GM13977 (cell line): ENCODE measurements at regions not wholly inside any gene's neighbourhood (a gene's known extent, or its start where the extent isn't known, plus 50 kb on each side); places are given as distances from the start of the nearest gene placed in this dataset.

Source experiments
- DNase-seq: peaks from one replicate; pipeline ENCODE4 v3.0.0; 2012; ENCODE audit warnings: low spot score
- CTCF ChIP-seq: IDR thresholded peaks from 2 replicates; pipeline ENCODE4 v1.5.1; 2012; ENCODE audit warnings: mild to moderate bottlenecking, control low read depth; ENCODE audit not compliant: insufficient read depth; ENCODE audit errors: extremely low read depth, missing control alignments
- in situ Hi-C: fragments of 300-500 bp; cut with MboI; formaldehyde crosslinking; loops from one replicate; pipeline ENCODE4 v1.12.0; 2022; ENCODE audit warnings: low sequenced_read_pairs, low pct_unique_long_range_greater_than_20kb, mixed read lengths, inconsistent platforms; ENCODE audit not compliant: unreplicated experiment

DNA sequence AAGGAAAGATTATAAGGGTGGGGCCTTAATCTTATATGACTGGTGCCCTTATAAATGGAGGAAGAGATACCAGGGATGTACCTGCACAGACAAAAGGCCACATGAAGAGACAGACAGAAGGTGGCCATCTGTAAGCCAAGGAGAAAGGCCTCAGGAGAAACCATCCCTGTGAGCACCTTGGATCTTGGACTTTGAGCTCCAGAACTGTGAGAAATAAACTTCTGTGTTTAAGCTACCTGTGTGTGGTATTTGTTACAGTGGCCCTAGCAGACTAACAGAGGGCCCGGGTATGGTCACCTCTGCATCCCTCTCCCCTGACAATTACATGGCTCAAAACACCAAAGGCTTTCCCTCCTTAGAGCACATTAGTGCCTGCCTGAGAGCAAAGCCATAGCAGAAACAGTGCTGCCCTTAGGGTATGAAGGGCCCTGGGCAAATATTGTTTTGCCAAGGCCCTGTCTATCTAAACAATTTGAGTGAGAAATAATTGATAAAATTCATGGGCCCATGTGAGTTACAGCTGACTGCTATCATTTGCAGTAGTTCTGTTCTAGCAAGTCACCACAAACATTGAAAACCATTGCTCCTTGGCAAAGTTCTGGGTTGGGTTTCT is 109.3 kb upstream of the MYCN start:
- DNase-seq, result no peak
- in situ Hi-C loops, result no loop called here
- no peak for TF ChIP-seq CTCF

DNA sequence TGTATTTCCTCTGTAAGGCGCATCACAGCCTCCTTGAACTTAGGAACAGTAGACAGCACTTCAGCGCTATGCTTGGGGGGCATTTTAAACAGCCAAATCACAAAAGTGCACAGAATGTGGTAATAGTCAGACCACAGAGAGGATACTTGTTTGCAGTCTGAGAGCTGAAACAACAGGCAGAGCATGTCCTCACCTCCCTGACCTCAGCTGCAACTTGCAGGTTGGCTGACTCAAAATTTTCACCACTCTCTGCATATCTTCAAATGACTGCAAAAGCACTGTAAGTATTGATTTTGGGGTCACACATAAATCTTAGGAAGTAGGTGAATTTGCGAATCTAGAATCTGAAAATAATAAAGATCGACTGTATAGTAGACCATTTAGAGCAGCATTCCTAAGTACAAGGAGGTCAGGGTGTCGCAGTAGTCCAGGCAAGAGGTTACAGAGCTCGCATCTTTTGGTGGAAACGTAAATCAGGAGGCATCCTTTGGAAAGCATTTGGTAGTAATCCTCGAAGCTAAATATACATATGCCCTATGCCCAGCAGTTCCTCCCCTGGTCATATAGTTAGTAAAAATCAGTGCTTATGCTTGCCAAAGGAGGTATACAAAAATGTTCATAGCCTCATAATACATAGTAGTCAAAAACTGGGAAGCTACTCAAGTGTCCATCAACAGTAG is 108.2 kb upstream of the MYCN start:
- no peak for DNase-seq
- in situ Hi-C loops, result no loop called here
- TF ChIP-seq CTCF, result no peak

DNA sequence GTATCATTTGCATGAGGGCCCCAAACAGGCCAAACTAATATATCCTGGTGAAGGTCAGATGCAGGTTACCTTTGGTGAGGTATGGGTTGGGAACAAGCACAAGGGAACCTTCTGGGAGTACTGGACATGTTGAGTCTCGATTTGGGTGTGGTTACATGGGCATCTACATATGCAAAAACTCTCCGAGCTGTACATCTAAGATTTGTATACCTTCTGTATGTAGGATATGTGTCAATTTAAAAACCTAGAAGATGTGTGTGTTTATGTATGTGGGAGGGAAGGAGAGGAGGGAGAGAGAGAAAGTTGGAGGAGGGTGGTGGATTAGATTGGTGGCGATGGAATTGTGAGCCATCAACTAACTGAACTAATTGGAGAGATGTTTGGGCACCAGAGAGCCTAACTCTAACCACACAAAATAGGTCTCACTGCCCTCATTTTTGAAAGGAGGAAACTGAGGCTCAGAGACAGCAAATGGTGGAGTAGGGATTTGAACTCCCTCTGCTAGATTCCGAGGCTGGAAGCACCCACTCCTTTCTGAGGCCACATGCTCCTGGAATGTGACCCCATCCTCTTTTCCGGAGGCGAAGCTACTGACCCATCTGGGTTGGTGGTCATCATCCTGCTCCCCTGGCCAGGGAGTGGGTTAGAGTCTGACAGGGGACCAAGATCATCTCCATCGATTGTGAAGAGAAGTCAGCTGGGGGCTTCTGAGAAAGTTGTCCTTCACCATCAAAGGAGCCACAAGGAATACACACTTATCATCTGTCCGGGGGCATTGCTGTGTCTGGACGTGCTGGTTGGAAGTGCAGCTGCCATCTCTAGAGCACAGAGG is 107.3 kb upstream of the MYCN start:
- in situ Hi-C loops, result no loop called here
- DNase-seq, result no peak
- no peak for TF ChIP-seq CTCF

DNA sequence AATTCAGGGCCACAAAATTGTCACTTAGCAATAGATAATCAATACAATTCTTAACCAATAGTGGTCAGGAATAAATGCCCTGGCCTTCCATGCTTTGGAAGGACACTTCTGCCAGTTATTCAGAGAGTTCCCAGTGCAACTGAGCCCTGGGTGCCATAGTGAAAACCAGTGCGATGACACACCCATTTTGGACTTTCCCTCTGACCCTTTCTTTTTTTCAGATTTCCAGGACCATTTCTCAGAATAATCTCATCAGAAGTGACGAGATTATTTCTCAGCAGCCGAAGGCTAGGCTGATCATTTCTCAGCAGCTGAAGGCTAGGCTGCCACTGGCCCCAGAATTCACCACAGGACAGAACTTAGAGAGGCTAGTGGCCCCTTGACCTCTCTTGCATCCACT is 106.6 kb upstream of the MYCN start:
- no peak for DNase-seq
- no peak for TF ChIP-seq CTCF
- in situ Hi-C loops, result no loop called here

GRCh38 chr2:15834381-15835031 is 105.8 kb upstream of the MYCN start:
- in situ Hi-C loops, result no loop called here
- no peak for TF ChIP-seq CTCF
- no peak for DNase-seq

- DNase-seq, result no peak
- in situ Hi-C loops, result no loop called here
- TF ChIP-seq CTCF, result no peak
Measured at GRCh38 chr2:15835991-15836688, 104.2 kb upstream of the MYCN start.
